ENCODE measurements at regions not wholly inside any gene's neighbourhood (a gene's known extent, or its start where the extent isn't known, plus 50 kb on each side); places are given as distances from the start of the nearest gene placed in this dataset.

- Mint-ChIP-seq H3K27ac (no peak overlapping the region), H3K4me1 (peaks cover 4% of the 10 kb centered on the region), H3K9me3 (no peaks in the 10 kb centered on the region), H3K27me3 (ENCODE audit: insufficient read depth) (no peaks in the 10 kb centered on the region), H3K4me3 (no peak overlapping the region), H3K36me3 (ENCODE audit: low read depth) (no peaks in the 10 kb centered on the region)
- H3K27ac ChIP-seq (ENCODE audit: low read depth, low read length): no peak overlapping the region
- peak; percentile 65 for TF ChIP-seq CTCF (conservative IDR thresholded peaks at IDR 0.05)
- H3K9me3 ChIP-seq (ENCODE audit: control insufficient read depth, low read length): no peaks in the 10 kb centered on the region
- H3K4me3 ChIP-seq (ENCODE audit: low read length): no peak overlapping the region
- no peak for DNase-seq
- H3K4me1 ChIP-seq (ENCODE audit: control insufficient read depth, insufficient read depth, low read length): no peaks in the 10 kb centered on the region
- no peaks in the 10 kb centered on the region for H3K36me3 ChIP-seq (ENCODE audit: control insufficient read depth, insufficient read depth, low read length)
- no peaks in the 10 kb centered on the region for H3K27me3 ChIP-seq (ENCODE audit: control insufficient read depth, insufficient read depth, low read length, poor library complexity, severe bottlenecking)
- H3K9ac ChIP-seq (ENCODE audit: extremely low read depth, low read length, poor library complexity, severe bottlenecking): no peak overlapping the region
- 80 to 81% methylated on average over 1 to 2 of the region's 2 CpGs for WGBS, 2 experiments (ENCODE audit: insufficient coverage in 1 of 2, insufficient read length in 1 of 2)
These were observed 213.4 kb upstream of the CDC14C start for GRCh38 chr7:48710995-48711394.

GRCh38 chr7:48718731-48719378, 205.5 kb upstream of the CDC14C start:
- no peaks in the 10 kb centered on the region for H3K27me3 Mint-ChIP-seq (ENCODE audit: insufficient read depth)
- H3K4me3 Mint-ChIP-seq: no peak overlapping the region
- no peak overlapping the region for H3K4me3 ChIP-seq (ENCODE audit: low read length)
- H3K27me3 ChIP-seq (ENCODE audit: control insufficient read depth, insufficient read depth, low read length, poor library complexity, severe bottlenecking): no peaks in the 10 kb centered on the region
- 89% methylated on average over 2 of the region's 2 CpGs; no CpG with 5 or more reads in 1 of the 2 experiments for WGBS, 2 experiments (ENCODE audit: insufficient coverage in 1 of 2, insufficient read length in 1 of 2)
- H3K27ac Mint-ChIP-seq: no peak overlapping the region
- H3K4me1 ChIP-seq (ENCODE audit: control insufficient read depth, insufficient read depth, low read length): no peaks in the 10 kb centered on the region
- no peaks in the 10 kb centered on the region for H3K4me1 Mint-ChIP-seq
- H3K9ac ChIP-seq (ENCODE audit: extremely low read depth, low read length, poor library complexity, severe bottlenecking): no peak overlapping the region
- H3K36me3 Mint-ChIP-seq (ENCODE audit: low read depth): no peaks in the 10 kb centered on the region
- no peak overlapping the region for H3K27ac ChIP-seq (ENCODE audit: low read depth, low read length)
- no peaks in the 10 kb centered on the region for H3K9me3 ChIP-seq (ENCODE audit: control insufficient read depth, low read length)
- H3K36me3 ChIP-seq (ENCODE audit: control insufficient read depth, insufficient read depth, low read length): no peaks in the 10 kb centered on the region
- TF ChIP-seq CTCF (conservative IDR thresholded peaks at IDR 0.05): no peak
- H3K9me3 Mint-ChIP-seq: no peaks in the 10 kb centered on the region
- DNase-seq: no peak

- no CpG with 5 or more reads among the region's 3 CpGs for WGBS, 2 experiments (ENCODE audit: insufficient coverage in 1 of 2, insufficient read length in 1 of 2)
- H3K4me3 Mint-ChIP-seq: no peak overlapping the region
- no peaks in the 10 kb centered on the region for H3K4me1 Mint-ChIP-seq
These were observed 195.5 kb upstream of the CDC14C start for GRCh38 chr7:48728799-48729198.

More at GRCh38 chr7:48728799-48729198, 195.5 kb upstream of the CDC14C start:
- Histone ChIP-seq H3K4me1 (ENCODE audit: control insufficient read depth, insufficient read depth, low read length) (no peaks in the 10 kb centered on the region), H3K4me3 (ENCODE audit: low read length) (no peak overlapping the region), H3K9me3 (ENCODE audit: control insufficient read depth, low read length) (no peaks in the 10 kb centered on the region), H3K27ac (ENCODE audit: low read depth, low read length) (no peak overlapping the region), H3K27me3 (ENCODE audit: control insufficient read depth, insufficient read depth, low read length, poor library complexity, severe bottlenecking) (no peaks in the 10 kb centered on the region), H3K36me3 (ENCODE audit: control insufficient read depth, insufficient read depth, low read length) (no peaks in the 10 kb centered on the region), H3K9ac (ENCODE audit: extremely low read depth, low read length, poor library complexity, severe bottlenecking) (no peak overlapping the region)
- no peak for DNase-seq
- peaks cover 20% of the 10 kb centered on the region for H3K9me3 Mint-ChIP-seq
- no peak overlapping the region for H3K27ac Mint-ChIP-seq
- no peak for TF ChIP-seq CTCF (conservative IDR thresholded peaks at IDR 0.05)
- H3K36me3 Mint-ChIP-seq (ENCODE audit: low read depth): no peaks in the 10 kb centered on the region
- no peaks in the 10 kb centered on the region for H3K27me3 Mint-ChIP-seq (ENCODE audit: insufficient read depth)

Measured in endodermal cell (in vitro differentiated cells).